D721Med (cell line): ENCODE measurements at regions not wholly inside any gene's neighbourhood (a gene's known extent, or its start where the extent isn't known, plus 50 kb on each side); places are given as distances from the start of the nearest gene placed in this dataset.

ENCODE experiments used
- DNase-seq: peaks from one replicate; pipeline ENCODE4 v3.0.0; 2011; ENCODE audit warnings: low spot score; ENCODE audit not compliant: insufficient read length
- FAIRE-seq: peaks from 2 replicates; lab custom pipeline; 2011; peaks lifted over from hg19 to GRCh38; lab: Jason Lieb, UNC
- TF ChIP-seq, protein P1 (sequence below): IDR thresholded peaks from 2 replicates; pipeline ENCODE4 v1.5.1; 2012; ENCODE audit warnings: mild to moderate bottlenecking, control low read depth; ENCODE audit not compliant: insufficient read depth; ENCODE audit errors: missing control alignments

DNA sequence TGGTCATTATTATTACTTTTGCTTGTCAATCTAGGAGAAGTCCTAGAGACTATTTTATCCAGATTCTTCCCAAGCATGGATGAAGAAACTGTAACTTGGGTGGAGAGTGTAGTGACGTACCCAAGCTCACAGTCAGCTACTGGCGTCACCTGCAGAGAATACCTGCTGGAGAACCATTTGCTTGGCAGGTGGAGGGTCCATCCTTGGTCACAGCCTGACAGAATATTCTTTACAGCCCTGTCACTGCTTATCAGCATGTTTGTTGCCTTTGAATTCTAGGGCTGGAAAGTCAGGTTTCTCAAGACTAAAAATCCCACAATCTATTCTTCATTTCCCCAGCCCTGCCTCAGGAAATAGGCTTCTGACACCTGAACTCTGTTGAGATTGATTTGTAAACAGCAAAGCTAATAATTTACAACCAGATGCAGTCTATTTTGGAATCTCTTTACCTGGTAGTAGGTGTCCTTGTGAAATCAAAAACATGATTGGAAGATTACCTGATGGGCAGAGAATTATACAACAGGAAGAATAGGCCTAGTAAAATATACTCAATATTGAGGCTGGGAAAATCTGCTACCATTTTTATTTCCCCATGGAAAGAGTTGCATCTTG lies 100.4 kb upstream of the ZNF644 start:
- no peak for FAIRE-seq
- DNase-seq = no peak
- TF ChIP-seq, protein P1, sequence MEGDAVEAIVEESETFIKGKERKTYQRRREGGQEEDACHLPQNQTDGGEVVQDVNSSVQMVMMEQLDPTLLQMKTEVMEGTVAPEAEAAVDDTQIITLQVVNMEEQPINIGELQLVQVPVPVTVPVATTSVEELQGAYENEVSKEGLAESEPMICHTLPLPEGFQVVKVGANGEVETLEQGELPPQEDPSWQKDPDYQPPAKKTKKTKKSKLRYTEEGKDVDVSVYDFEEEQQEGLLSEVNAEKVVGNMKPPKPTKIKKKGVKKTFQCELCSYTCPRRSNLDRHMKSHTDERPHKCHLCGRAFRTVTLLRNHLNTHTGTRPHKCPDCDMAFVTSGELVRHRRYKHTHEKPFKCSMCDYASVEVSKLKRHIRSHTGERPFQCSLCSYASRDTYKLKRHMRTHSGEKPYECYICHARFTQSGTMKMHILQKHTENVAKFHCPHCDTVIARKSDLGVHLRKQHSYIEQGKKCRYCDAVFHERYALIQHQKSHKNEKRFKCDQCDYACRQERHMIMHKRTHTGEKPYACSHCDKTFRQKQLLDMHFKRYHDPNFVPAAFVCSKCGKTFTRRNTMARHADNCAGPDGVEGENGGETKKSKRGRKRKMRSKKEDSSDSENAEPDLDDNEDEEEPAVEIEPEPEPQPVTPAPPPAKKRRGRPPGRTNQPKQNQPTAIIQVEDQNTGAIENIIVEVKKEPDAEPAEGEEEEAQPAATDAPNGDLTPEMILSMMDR = no peak

DNA sequence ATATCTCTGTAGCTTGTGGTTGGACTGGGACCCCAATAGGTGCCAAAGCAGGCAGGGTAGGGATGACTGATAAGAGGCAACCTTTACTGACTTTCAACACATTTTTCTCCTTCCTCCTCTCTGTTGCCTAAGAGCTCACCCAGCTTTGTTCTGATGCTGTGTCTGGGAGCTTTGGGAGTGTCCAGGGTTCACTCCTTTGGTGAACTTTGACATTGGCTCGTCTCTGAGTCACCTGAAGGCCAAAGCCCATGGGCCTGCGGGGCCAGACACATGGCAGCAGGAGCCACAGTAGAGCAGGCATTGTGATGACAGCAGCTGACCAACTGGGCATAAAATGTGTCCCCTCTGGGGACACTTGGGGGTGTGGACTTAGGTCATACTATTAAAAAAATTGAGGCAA lies 99.5 kb upstream of the ZNF644 start:
- no peak for FAIRE-seq
- TF ChIP-seq, protein P1 = no peak
- DNase-seq = no peak

DNA sequence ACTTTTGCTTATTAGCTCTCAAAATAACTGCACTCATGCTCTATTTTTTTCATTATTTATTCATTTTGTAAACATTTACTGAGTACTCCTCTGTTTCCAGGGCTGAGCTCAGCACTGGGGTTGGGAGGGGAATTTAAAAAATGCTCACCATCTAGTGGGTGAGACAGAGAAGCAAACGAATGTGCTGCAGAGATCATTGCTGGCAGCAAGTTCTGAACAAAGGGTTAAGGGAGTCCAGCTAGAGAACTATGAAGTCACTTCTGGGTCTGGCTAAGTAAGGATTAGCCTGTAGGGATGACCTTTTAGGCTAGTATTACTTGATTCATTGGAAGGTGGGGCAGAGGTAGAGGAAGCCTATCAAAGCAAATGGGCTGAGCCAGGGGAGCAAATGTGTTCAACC lies 99.1 kb upstream of the ZNF644 start:
- TF ChIP-seq, protein P1 = no peak
- no peak for FAIRE-seq
- DNase-seq = no peak

DNA sequence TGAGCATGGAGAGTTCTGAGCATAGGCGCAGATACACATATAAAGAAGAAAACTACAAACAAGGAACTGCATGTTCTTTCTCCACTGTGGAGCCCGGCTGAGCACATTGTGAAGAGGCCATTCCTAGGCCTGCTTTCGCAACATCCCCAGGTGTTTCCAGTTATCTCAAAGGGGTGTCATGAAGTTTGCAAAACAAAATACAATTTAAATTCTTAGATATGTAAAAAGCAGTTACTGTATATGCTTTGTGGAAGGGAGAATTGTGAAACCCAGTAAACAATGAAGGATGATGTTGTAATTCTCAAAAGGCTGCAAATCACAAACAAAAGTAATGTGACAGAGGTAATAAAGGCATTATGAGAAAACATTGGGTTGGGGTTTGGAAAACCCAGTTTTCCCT lies 98.6 kb upstream of the ZNF644 start:
- FAIRE-seq (no peak), DNase-seq (no peak)
- TF ChIP-seq, protein P1 = no peak

DNA sequence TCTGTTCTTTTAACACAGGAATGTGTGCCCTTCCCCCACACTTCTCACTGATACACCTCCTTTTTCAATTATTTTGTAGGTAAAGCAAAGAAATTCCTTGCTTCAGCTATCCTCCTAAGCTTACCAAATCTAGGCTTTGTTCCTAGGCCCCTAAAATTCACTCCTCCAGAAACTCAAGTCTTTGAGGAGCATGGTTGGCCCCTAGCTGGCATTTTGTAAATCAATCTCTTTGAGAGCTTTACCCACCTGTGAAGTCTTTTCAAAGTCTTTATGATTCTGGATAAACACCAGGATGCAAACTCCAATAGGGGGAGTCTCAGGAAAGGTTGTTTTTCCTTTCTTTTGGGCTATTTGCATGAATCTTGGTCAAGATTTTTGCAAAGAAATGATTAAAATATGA lies 82.9 kb upstream of the ZNF644 start:
- TF ChIP-seq, protein P1 = no peak
- DNase-seq = no peak
- FAIRE-seq = no peak

DNA sequence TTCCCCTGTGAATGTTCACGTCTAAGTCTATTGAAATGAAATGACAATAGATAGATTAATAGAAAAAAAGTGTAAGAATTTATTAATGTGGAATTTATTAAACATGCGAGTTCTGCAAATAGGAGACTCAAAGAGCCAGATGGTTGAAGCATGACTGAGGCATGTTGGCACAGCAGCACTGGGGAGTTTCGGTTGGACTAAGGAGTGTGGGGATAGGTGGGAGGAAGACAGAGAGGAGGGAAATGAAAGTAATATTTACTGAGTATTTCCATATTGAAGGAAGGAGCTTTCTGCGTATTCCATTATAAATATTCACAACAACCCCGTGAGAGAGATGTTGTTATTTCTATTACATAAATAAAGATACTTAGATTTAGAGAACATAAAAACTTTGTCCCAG lies 79.5 kb upstream of the ZNF644 start:
- FAIRE-seq (no peak), DNase-seq (no peak)
- TF ChIP-seq, protein P1 = no peak

DNA sequence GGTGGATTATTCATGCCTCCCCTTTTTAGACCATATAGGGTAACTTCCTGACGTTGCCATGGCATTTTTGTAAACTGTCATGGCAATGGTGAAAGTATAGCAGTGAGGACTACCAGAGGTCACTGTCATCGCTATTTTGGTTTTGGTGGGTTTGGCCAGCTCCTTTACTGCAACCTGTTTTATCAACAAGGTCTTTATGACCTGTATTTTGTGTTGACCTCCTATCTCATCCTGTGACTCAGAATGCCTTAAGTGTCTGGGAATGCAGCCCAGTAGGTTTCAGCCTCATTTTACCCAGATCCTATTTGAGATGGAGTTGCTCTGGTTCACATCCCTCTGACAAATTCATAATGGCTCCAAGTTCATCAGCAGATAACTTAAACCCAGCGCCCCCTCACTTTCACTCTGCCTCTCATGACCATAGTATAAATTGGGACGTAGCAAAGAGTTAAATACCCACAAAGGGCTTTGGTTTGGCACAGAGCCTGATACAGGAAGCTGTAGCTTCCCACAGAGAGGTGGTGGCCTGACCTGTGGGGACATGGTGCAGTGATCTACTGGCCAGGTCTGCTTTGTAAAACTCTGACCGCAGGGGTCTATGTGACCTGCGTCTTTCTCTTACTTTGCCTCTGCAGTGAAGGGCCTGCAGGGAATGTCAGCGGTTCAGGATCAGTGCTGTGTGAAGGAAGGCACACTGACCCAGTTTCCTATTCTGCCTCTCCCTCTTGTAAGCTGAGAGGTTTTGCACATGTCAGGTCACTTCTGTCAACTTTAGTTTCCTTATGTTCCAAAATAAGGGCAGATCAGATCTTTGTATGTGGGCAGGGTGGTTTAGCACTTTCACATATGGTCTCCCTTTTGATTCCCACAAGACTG lies 78.1 kb upstream of the ZNF644 start:
- no peak for DNase-seq
- FAIRE-seq = no peak
- TF ChIP-seq, protein P1 = no peak
